Adrenal gland (tissue), 5 donors: ENCODE measurements at regions not wholly inside any gene's neighbourhood (a gene's known extent, or its start where the extent isn't known, plus 50 kb on each side); places are given as distances from the start of the nearest gene placed in this dataset.

Experiments used
- POLR2A ChIP-seq, 2 donors: fragments of 450-650 bp; IDR thresholded peaks; one replicate each; pipeline ENCODE4 v1.6.1; 2017; ENCODE audit warnings: antibody characterized with exemption in 2 of 2, mild to moderate bottlenecking in 2 of 2, moderate library complexity in 1 of 2
- TF ChIP-seq, protein P1 (sequence below), 6 experiments: fragments of 450-650 bp in 4 of 6; fragments of 200-600 bp in 2 of 6; sonication (generic) in 1 of 6; IDR thresholded peaks; 1 replicate in 5 of 6; 2 replicates in 1 of 6; pipeline versions ENCODE4 v1.5.1 to v1.8.0; 2016 to 2021; ENCODE audit warnings: antibody characterized with exemption in 6 of 6, mild to moderate bottlenecking in 2 of 6, moderate library complexity in 1 of 6
- donor health status: DM: no; HTN: no; CAD: no.

DNA sequence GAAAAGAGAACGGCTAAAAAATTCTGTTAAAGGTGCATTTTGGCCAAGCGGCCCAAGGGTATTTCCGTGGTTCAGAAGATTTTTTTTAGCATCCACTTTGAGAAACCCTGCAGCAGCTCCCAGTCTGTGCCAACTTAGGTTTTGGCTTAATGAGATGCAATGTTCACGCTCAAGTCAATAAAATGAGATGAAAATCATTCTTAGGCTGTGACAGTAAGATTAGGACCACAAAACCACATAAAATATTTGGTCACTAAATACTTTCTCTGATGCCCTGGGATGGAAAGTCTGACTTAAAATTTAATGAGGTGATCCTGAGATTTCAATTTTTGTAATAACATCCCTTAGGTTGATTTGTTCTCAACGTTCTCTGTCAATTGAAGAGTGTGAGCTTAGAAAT is 74.2 kb upstream of the FHL2 start:
- TF ChIP-seq, protein P1, sequence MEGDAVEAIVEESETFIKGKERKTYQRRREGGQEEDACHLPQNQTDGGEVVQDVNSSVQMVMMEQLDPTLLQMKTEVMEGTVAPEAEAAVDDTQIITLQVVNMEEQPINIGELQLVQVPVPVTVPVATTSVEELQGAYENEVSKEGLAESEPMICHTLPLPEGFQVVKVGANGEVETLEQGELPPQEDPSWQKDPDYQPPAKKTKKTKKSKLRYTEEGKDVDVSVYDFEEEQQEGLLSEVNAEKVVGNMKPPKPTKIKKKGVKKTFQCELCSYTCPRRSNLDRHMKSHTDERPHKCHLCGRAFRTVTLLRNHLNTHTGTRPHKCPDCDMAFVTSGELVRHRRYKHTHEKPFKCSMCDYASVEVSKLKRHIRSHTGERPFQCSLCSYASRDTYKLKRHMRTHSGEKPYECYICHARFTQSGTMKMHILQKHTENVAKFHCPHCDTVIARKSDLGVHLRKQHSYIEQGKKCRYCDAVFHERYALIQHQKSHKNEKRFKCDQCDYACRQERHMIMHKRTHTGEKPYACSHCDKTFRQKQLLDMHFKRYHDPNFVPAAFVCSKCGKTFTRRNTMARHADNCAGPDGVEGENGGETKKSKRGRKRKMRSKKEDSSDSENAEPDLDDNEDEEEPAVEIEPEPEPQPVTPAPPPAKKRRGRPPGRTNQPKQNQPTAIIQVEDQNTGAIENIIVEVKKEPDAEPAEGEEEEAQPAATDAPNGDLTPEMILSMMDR (IDR thresholded peaks at IDR 0.05), result no peak
- no peak for TF ChIP-seq POLR2A (IDR thresholded peaks at IDR 0.05)
